Lower leg skin (tissue), 4 donors: ENCODE measurements at regions not wholly inside any gene's neighbourhood (a gene's known extent, or its start where the extent isn't known, plus 50 kb on each side); places are given as distances from the start of the nearest gene placed in this dataset.
"Not testable (repeated sequence)": the region's sequence is repeated elsewhere in the genome, so short reads cannot be mapped to it uniquely, and the experiment has no call there.

Experiments
- DNase-seq, 2 donors: peaks; one replicate each; pipeline ENCODE4 v3.0.0-alpha.2; 2019; ENCODE audit warnings: low spot score in 2 of 2
- H3K4me3 ChIP-seq: fragments of 200-600 bp; sonication (generic); 2 replicates; pipeline ENCODE4 v1.5.1; 2017; ENCODE audit warnings: mild to moderate bottlenecking, low read depth; ENCODE audit not compliant: poor library complexity, severe bottlenecking
- CTCF ChIP-seq, 3 donors: fragments of 450-650 bp; IDR thresholded peaks; one replicate each; pipeline ENCODE4 v1.5.1; 2016; ENCODE audit warnings: antibody characterized with exemption in 3 of 3, mild to moderate bottlenecking in 3 of 3, moderate library complexity in 2 of 3
- POLR2A ChIP-seq, 2 donors: fragments of 450-650 bp; IDR thresholded peaks; one replicate each; pipeline ENCODE4 v1.6.1; 2016 to 2017; ENCODE audit warnings: antibody characterized with exemption in 2 of 2, mild to moderate bottlenecking in 1 of 2, moderate library complexity in 1 of 2
- WGBS, 2 donors: methylation state at CpG; one replicate each; pipeline ENCODE4 v1.1.5; 2018; 5-methylcytosine and 5-hydroxymethylcytosine counted together
- intact Hi-C: fragments of 100-400 bp; cut with DNase I; formaldehyde crosslinking; loops from one replicate; pipeline ENCODE4 v1.15.0; 2023; ENCODE audit warnings: low total_unique reads

GRCh38 chrX:85808217-85808616 is 239.1 kb downstream of the CHM start:
- no peak overlapping the region for H3K4me3 ChIP-seq
- DNase-seq = no peak
- WGBS, 2 donors = 78 to 83% methylated on average over 5 to 6 of the region's 6 CpGs
- intact Hi-C loops = no loop called here
- TF ChIP-seq POLR2A (IDR thresholded peaks at IDR 0.05) = no peak

DNA sequence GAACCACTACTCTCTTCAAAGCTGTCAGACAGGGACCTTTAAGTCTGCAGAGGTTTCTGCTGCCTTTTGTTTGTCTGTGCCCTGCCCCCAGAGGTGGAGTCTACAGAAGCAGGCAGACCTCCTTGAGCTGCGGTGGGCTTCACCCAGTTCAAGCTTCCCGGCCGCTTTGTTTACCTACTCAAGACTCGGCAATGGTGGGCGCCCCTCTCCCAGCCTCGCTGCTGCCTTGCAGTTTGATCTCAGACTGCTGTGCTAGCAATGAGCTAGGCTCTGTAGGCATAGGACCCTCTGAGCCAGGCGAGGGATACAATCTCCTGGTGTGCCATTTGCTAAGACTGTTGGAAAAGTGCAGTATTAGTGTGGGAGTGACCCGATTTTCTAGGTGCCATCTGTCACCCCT is 275.0 kb downstream of the CHM start:
- intact Hi-C loops, DNase-seq, H3K4me3 ChIP-seq: not testable (repeated sequence)
- 70 to 76% methylated on average over 5 to 8 of the region's 8 CpGs for WGBS, 2 donors

DNA sequence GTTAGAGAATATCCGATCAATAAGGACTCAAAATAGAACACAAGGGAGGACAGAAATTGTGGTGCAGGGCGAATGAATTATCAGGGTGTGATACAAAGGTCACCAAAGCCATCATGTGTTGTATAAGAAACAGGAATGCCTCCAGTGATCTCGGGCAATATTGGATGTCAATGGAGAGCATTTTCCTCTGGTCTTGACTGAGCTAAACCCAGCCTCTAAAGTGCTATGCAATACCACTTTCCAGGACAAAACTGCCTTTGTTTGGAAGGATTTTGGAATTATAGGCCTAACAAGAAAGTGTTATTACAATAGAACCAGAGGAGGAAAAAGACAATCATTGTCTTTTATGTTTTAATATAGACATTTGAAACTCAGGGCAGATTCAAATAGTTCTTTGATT is 281.7 kb downstream of the CHM start:
- TF ChIP-seq CTCF (IDR thresholded peaks at IDR 0.05) = no peak
- TF ChIP-seq POLR2A (IDR thresholded peaks at IDR 0.05) = no peak
- intact Hi-C loops = no loop called here
- 54 to 71% methylated on average over 3 of the region's 3 CpGs for WGBS, 2 donors

DNA sequence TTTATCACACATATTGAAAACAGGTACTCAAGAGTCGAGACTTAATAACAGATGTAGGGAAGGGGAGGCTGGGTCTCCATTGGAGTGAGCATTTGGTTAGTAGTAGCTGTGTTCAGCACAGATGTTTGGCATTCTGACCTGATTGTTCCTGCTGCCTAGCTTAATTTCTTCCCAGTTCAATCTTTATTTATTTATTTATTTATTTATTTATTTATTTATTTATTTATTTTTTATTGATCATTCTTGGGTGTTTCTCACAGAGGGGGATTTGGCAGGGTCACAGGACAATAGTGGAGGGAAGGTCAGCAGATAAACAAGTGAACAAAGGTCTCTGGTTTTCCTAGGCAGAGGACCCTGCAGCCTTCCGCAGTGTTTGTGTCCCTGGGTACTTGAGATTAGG is 324.3 kb downstream of the CHM start:
- WGBS, 2 donors = 92 to 96% methylated on average over 1 of the region's 2 CpGs
- DNase-seq, intact Hi-C loops, H3K4me3 ChIP-seq: not testable (repeated sequence)

More for the DNA sequence above, 281.7 kb downstream of the CHM start:
- H3K4me3 ChIP-seq = no peak overlapping the region
- no peak for DNase-seq

- WGBS, 2 donors = 87 to 89% methylated on average over 1 of the region's 1 CpG
- H3K4me3 ChIP-seq, DNase-seq, intact Hi-C loops: not testable (repeated sequence)
Measured at GRCh38 chrX:85703233-85703632, 323.8 kb upstream of the POF1B start.

- intact Hi-C loops = no loop called here
- TF ChIP-seq POLR2A (IDR thresholded peaks at IDR 0.05) (no peak), CTCF (IDR thresholded peaks at IDR 0.05) (no peak)
- 54 to 65% methylated on average over 2 to 5 of the region's 5 CpGs for WGBS, 2 donors
- no peak overlapping the region for H3K4me3 ChIP-seq
- no peak for DNase-seq
Measured at GRCh38 chrX:85698921-85699320, 319.5 kb upstream of the POF1B start.

- intact Hi-C loops = no loop called here
- WGBS, 2 donors = 88 to 90% methylated on average over 3 to 5 of the region's 5 CpGs
- DNase-seq = no peak
- no peak overlapping the region for H3K4me3 ChIP-seq
- TF ChIP-seq CTCF (IDR thresholded peaks at IDR 0.05) (no peak), POLR2A (IDR thresholded peaks at IDR 0.05) (no peak)
Measured at GRCh38 chrX:85685843-85686242, 306.4 kb upstream of the POF1B start.

DNA sequence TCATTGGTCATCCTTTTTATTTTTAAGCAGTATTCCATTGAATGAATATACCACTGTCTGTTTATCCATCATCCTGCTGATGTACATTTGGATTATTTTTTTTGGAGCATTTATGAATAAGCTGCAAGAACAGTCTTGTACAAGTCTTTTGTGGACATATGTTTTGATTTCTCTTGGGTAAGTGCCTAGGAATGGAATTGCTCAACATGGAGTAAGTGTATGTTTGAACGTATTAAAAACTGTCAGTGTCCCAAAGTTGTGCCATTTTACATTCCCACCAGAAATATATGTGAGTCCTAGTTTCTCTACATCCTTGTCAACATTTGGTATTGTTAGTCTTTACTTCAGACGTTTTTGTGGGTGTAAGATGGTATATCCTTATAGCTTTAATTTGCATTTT is 287.0 kb upstream of the POF1B start:
- intact Hi-C loops = no loop called here
- no peak for DNase-seq
- H3K4me3 ChIP-seq = no peak overlapping the region
- WGBS, 2 donors = 39 to 51% methylated on average over 2 of the region's 2 CpGs
- TF ChIP-seq POLR2A (IDR thresholded peaks at IDR 0.05) (no peak), CTCF (IDR thresholded peaks at IDR 0.05) (no peak)

GRCh38 chrX:85663970-85664369 is 284.5 kb upstream of the POF1B start:
- H3K4me3 ChIP-seq, DNase-seq, intact Hi-C loops: not testable (repeated sequence)
- 84 to 100% methylated on average over 4 of the region's 5 CpGs for WGBS, 2 donors
